ENCODE measurements at regions not wholly inside any gene's neighbourhood (a gene's known extent, or its start where the extent isn't known, plus 50 kb on each side); places are given as distances from the start of the nearest gene placed in this dataset.

- TF ChIP-seq CTCF (IDR thresholded peaks at IDR 0.05; ENCODE audit: low read depth, low read length, poor library complexity, severe bottlenecking) (no peak), EZH2phosphoT487 (IDR thresholded peaks at IDR 0.05; ENCODE audit: borderline replicate concordance, low read length) (no peak)
Measured at GRCh38 chr11:116394022-116394421, 378.8 kb downstream of the BUD13 start.

All from DOHH2 (cell line).